Activated T-cell treated with anti-CD3 and anti-CD28 coated beads, Interleukin-2, amount 50 U/mL, for 4 hours (primary cell): ENCODE measurements at regions not wholly inside any gene's neighbourhood (a gene's known extent, or its start where the extent isn't known, plus 50 kb on each side); places are given as distances from the start of the nearest gene placed in this dataset.

Experiments
- ATAC-seq, 2 donors: fragments of 200-7000 bp; cut with Tn5 transposase; one replicate each; pipeline ENCODE4 v1.10.0; 2021
- DNase-seq: peaks from one replicate; pipeline ENCODE4 v3.0.0-alpha.2; 2020
- H3K27me3 Mint-ChIP-seq: one replicate; pipeline ENCODE4 v1.8.0; 2021; ENCODE audit warnings: low read depth, mixed read lengths
- H3K36me3 Mint-ChIP-seq: one replicate; pipeline ENCODE4 v1.8.0; 2022; ENCODE audit warnings: mixed read lengths; ENCODE audit not compliant: insufficient read depth
- H3K4me1 Mint-ChIP-seq: one replicate; pipeline ENCODE4 v1.8.0; 2021; ENCODE audit warnings: low read depth, mixed read lengths
- H3K4me3 Mint-ChIP-seq: one replicate; pipeline ENCODE4 v1.8.0; 2021; ENCODE audit warnings: mild to moderate bottlenecking, moderate library complexity, mixed read lengths
- H3K9me3 Mint-ChIP-seq: one replicate; pipeline ENCODE4 v1.8.0; 2021; ENCODE audit warnings: mixed read lengths

GRCh38 chr13:107834281-107834680 lies 381.1 kb downstream of the LIG4 start:
- H3K4me3 Mint-ChIP-seq, result no peak overlapping the region
- H3K27me3 Mint-ChIP-seq, result no peaks in the 10 kb centered on the region
- H3K36me3 Mint-ChIP-seq, result no peaks in the 10 kb centered on the region
- ATAC-seq, result no peak
- no peaks in the 10 kb centered on the region for H3K4me1 Mint-ChIP-seq
- no peak for DNase-seq
- H3K9me3 Mint-ChIP-seq, result peaks cover 9% of the 10 kb centered on the region

- ATAC-seq, result no peak
These were observed 382.7 kb downstream of the LIG4 start for GRCh38 chr13:107832500-107833100.

GRCh38 chr13:107830804-107831203 lies 384.5 kb downstream of the LIG4 start:
- no peaks in the 10 kb centered on the region for H3K27me3 Mint-ChIP-seq
- peaks cover 9% of the 10 kb centered on the region for H3K9me3 Mint-ChIP-seq
- H3K36me3 Mint-ChIP-seq, result no peaks in the 10 kb centered on the region
- ATAC-seq, result no peak
- H3K4me1 Mint-ChIP-seq, result no peaks in the 10 kb centered on the region
- no peak overlapping the region for H3K4me3 Mint-ChIP-seq
- no peak for DNase-seq

More at GRCh38 chr13:107832500-107833100, 382.7 kb downstream of the LIG4 start:
- Mint-ChIP-seq H3K4me1 (no peaks in the 10 kb centered on the region), H3K9me3 (peaks cover 9% of the 10 kb centered on the region), H3K36me3 (no peaks in the 10 kb centered on the region), H3K4me3 (no peak overlapping the region), H3K27me3 (no peaks in the 10 kb centered on the region)
- no peak for DNase-seq

GRCh38 chr13:107827840-107828549 lies 387.3 kb downstream of the LIG4 start:
- Mint-ChIP-seq H3K36me3 (no peaks in the 10 kb centered on the region), H3K9me3 (peaks cover 9% of the 10 kb centered on the region), H3K27me3 (no peaks in the 10 kb centered on the region), H3K4me1 (no peaks in the 10 kb centered on the region), H3K4me3 (no peak overlapping the region)
- DNase-seq (no peak), ATAC-seq (no peak)

GRCh38 chr13:107824635-107825034 lies 390.7 kb downstream of the LIG4 start:
- Mint-ChIP-seq H3K4me1 (no peaks in the 10 kb centered on the region), H3K27me3 (no peaks in the 10 kb centered on the region), H3K36me3 (no peaks in the 10 kb centered on the region), H3K9me3 (no peaks in the 10 kb centered on the region), H3K4me3 (no peak overlapping the region)
- DNase-seq (no peak), ATAC-seq (no peak)

GRCh38 chr13:107822006-107822405 lies 393.3 kb downstream of the LIG4 start:
- DNase-seq, result no peak
- Mint-ChIP-seq H3K36me3 (no peaks in the 10 kb centered on the region), H3K27me3 (no peaks in the 10 kb centered on the region), H3K4me3 (no peak overlapping the region), H3K4me1 (no peaks in the 10 kb centered on the region), H3K9me3 (no peaks in the 10 kb centered on the region)
- no peak for ATAC-seq

- DNase-seq (no peak), ATAC-seq (no peak)
- Mint-ChIP-seq H3K4me1 (no peaks in the 10 kb centered on the region), H3K36me3 (no peaks in the 10 kb centered on the region), H3K9me3 (no peaks in the 10 kb centered on the region), H3K27me3 (no peaks in the 10 kb centered on the region), H3K4me3 (no peak overlapping the region)
These were observed 393.8 kb downstream of the LIG4 start for GRCh38 chr13:107821492-107821891.

- Mint-ChIP-seq H3K36me3 (no peaks in the 10 kb centered on the region), H3K4me3 (no peak overlapping the region), H3K4me1 (no peaks in the 10 kb centered on the region), H3K9me3 (peaks cover 4% of the 10 kb centered on the region), H3K27me3 (no peaks in the 10 kb centered on the region)
- DNase-seq (no peak), ATAC-seq (no peak)
These were observed 396.3 kb downstream of the LIG4 start for GRCh38 chr13:107819071-107819470.

- Mint-ChIP-seq H3K36me3 (no peaks in the 10 kb centered on the region), H3K4me1 (no peaks in the 10 kb centered on the region), H3K4me3 (no peak overlapping the region), H3K9me3 (peaks cover 4% of the 10 kb centered on the region), H3K27me3 (no peaks in the 10 kb centered on the region)
- no peak for DNase-seq
- ATAC-seq, result no peak
These were observed 397.6 kb downstream of the LIG4 start for GRCh38 chr13:107817647-107818287.

- peaks cover 4% of the 10 kb centered on the region for H3K9me3 Mint-ChIP-seq
- no peak for DNase-seq
- no peaks in the 10 kb centered on the region for H3K27me3 Mint-ChIP-seq
- H3K36me3 Mint-ChIP-seq, result no peaks in the 10 kb centered on the region
- no peak for ATAC-seq
- no peaks in the 10 kb centered on the region for H3K4me1 Mint-ChIP-seq
- no peak overlapping the region for H3K4me3 Mint-ChIP-seq
These were observed 403.3 kb downstream of the LIG4 start for GRCh38 chr13:107812014-107812412.

- Mint-ChIP-seq H3K36me3 (no peaks in the 10 kb centered on the region), H3K4me3 (no peak overlapping the region), H3K4me1 (no peaks in the 10 kb centered on the region), H3K9me3 (peaks cover 4% of the 10 kb centered on the region), H3K27me3 (no peaks in the 10 kb centered on the region)
- ATAC-seq (no peak), DNase-seq (no peak)
These were observed 403.9 kb downstream of the LIG4 start for GRCh38 chr13:107811233-107812013.

- no peak overlapping the region for H3K4me3 Mint-ChIP-seq
- H3K36me3 Mint-ChIP-seq, result no peaks in the 10 kb centered on the region
- DNase-seq (no peak), ATAC-seq (no peak)
- no peaks in the 10 kb centered on the region for H3K4me1 Mint-ChIP-seq
- H3K27me3 Mint-ChIP-seq, result no peaks in the 10 kb centered on the region
- no peaks in the 10 kb centered on the region for H3K9me3 Mint-ChIP-seq
These were observed 406.2 kb downstream of the LIG4 start for GRCh38 chr13:107809125-107809524.

- Mint-ChIP-seq H3K4me1 (no peaks in the 10 kb centered on the region), H3K36me3 (no peaks in the 10 kb centered on the region), H3K4me3 (no peak overlapping the region), H3K27me3 (no peaks in the 10 kb centered on the region), H3K9me3 (no peaks in the 10 kb centered on the region)
- no peak for ATAC-seq
- DNase-seq, result no peak
These were observed 406.9 kb downstream of the LIG4 start for GRCh38 chr13:107808389-107808788.

GRCh38 chr13:107807306-107808073 lies 407.8 kb downstream of the LIG4 start:
- ATAC-seq (no peak), DNase-seq (no peak)
- Mint-ChIP-seq H3K27me3 (no peaks in the 10 kb centered on the region), H3K9me3 (no peaks in the 10 kb centered on the region), H3K36me3 (no peaks in the 10 kb centered on the region), H3K4me1 (no peaks in the 10 kb centered on the region), H3K4me3 (no peak overlapping the region)
